ENCODE measurements at regions not wholly inside any gene's neighbourhood (a gene's known extent, or its start where the extent isn't known, plus 50 kb on each side); places are given as distances from the start of the nearest gene placed in this dataset.
"Not testable (repeated sequence)": the region's sequence is repeated elsewhere in the genome, so short reads cannot be mapped to it uniquely, and the experiment has no call there.

DNA sequence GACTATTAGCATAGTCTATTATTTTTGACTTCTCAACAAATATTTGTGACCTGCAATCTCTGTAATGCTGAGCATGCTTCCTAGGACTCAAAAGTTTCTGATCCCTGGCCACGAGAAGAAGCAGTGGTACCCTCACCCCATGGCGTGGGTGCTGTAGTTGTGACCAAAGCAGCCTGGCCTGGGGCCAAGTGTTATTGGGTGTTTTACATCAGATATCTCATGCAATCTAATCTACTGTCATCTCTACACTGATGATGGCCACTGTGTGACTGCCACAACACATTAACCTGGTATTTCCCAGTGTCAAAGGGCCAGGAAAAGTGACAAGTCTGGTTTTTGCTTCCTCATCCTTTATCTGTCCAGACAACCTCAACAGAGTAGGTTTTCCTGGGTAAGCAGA, 80.8 kb upstream of the WIPF1 start:
- no peak for ATAC-seq (ENCODE audit: low read depth)
- no peak for TF ChIP-seq CTCF (IDR thresholded peaks at IDR 0.05; ENCODE audit: poor library complexity, severe bottlenecking)

GRCh38 chr2:174675615-174676014, 78.0 kb upstream of the WIPF1 start:
- Histone ChIP-seq H3K27ac (ENCODE audit: poor library complexity, severe bottlenecking) (no peak overlapping the region), H3K36me3 (ENCODE audit: low read depth) (peaks cover 7% of the 10 kb centered on the region), H3K9me3 (ENCODE audit: severe bottlenecking) (peaks cover 6% of the 10 kb centered on the region), H3K4me3 (ENCODE audit: severe bottlenecking) (no peak overlapping the region), H3K4me1 (ENCODE audit: insufficient read depth, poor library complexity, severe bottlenecking) (no peaks in the 10 kb centered on the region), H3K27me3 (ENCODE audit: insufficient read depth, poor library complexity, severe bottlenecking) (no peaks in the 10 kb centered on the region)
- no peak for ATAC-seq (ENCODE audit: low read depth)
- TF ChIP-seq CTCF (IDR thresholded peaks at IDR 0.05; ENCODE audit: poor library complexity, severe bottlenecking): no peak
- DNase-seq (ENCODE audit: low spot score): no peak

More for the DNA sequence above, 80.8 kb upstream of the WIPF1 start:
- H3K27ac ChIP-seq (ENCODE audit: poor library complexity, severe bottlenecking): no peak overlapping the region
- DNase-seq (ENCODE audit: low spot score): no peak
- no peak overlapping the region for H3K4me3 ChIP-seq (ENCODE audit: severe bottlenecking)
- peaks cover 7% of the 10 kb centered on the region for H3K36me3 ChIP-seq (ENCODE audit: low read depth)
- H3K9me3 ChIP-seq (ENCODE audit: severe bottlenecking): no peaks in the 10 kb centered on the region
- no peaks in the 10 kb centered on the region for H3K27me3 ChIP-seq (ENCODE audit: insufficient read depth, poor library complexity, severe bottlenecking)
- H3K4me1 ChIP-seq (ENCODE audit: insufficient read depth, poor library complexity, severe bottlenecking): no peaks in the 10 kb centered on the region

GRCh38 chr2:174673876-174674275, 76.3 kb upstream of the WIPF1 start:
- H3K4me3 ChIP-seq (ENCODE audit: severe bottlenecking): no peak overlapping the region
- H3K9me3 ChIP-seq (ENCODE audit: severe bottlenecking): peaks cover 6% of the 10 kb centered on the region
- no peak overlapping the region for H3K27ac ChIP-seq (ENCODE audit: poor library complexity, severe bottlenecking)
- no peaks in the 10 kb centered on the region; the same call in 1 of the 2 replicates for H3K36me3 ChIP-seq (ENCODE audit: low read depth)
- ATAC-seq (ENCODE audit: low read depth) (no peak), DNase-seq (ENCODE audit: low spot score) (no peak)
- no peaks in the 10 kb centered on the region for H3K4me1 ChIP-seq (ENCODE audit: insufficient read depth, poor library complexity, severe bottlenecking)
- no peaks in the 10 kb centered on the region for H3K27me3 ChIP-seq (ENCODE audit: insufficient read depth, poor library complexity, severe bottlenecking)
- no peak for TF ChIP-seq CTCF (IDR thresholded peaks at IDR 0.05; ENCODE audit: poor library complexity, severe bottlenecking)

- ATAC-seq (ENCODE audit: low read depth): no peak
- H3K4me1 ChIP-seq (ENCODE audit: insufficient read depth, poor library complexity, severe bottlenecking): no peaks in the 10 kb centered on the region
- TF ChIP-seq CTCF (IDR thresholded peaks at IDR 0.05; ENCODE audit: poor library complexity, severe bottlenecking): no peak
- H3K9me3 ChIP-seq (ENCODE audit: severe bottlenecking): peaks cover 6% of the 10 kb centered on the region
- no peaks in the 10 kb centered on the region for H3K27me3 ChIP-seq (ENCODE audit: insufficient read depth, poor library complexity, severe bottlenecking)
- no peak for DNase-seq (ENCODE audit: low spot score)
- H3K4me3 ChIP-seq (ENCODE audit: severe bottlenecking): no peak overlapping the region
- no peaks in the 10 kb centered on the region; the same call in 1 of the 2 replicates for H3K36me3 ChIP-seq (ENCODE audit: low read depth)
- no peak overlapping the region for H3K27ac ChIP-seq (ENCODE audit: poor library complexity, severe bottlenecking)
Observed at GRCh38 chr2:174673440-174673839, 75.8 kb upstream of the WIPF1 start.

GRCh38 chr2:174671532-174671931, 73.9 kb upstream of the WIPF1 start:
- H3K27ac ChIP-seq (ENCODE audit: poor library complexity, severe bottlenecking); H3K9me3 ChIP-seq (ENCODE audit: severe bottlenecking); ATAC-seq (ENCODE audit: low read depth): not testable (repeated sequence)

More at GRCh38 chr2:174671532-174671931, 73.9 kb upstream of the WIPF1 start:
- H3K4me1 ChIP-seq (ENCODE audit: insufficient read depth, poor library complexity, severe bottlenecking); H3K4me3 ChIP-seq (ENCODE audit: severe bottlenecking); DNase-seq (ENCODE audit: low spot score); H3K36me3 ChIP-seq (ENCODE audit: low read depth); H3K27me3 ChIP-seq (ENCODE audit: insufficient read depth, poor library complexity, severe bottlenecking): not testable (repeated sequence)
